ENCODE measurements at regions not wholly inside any gene's neighbourhood (a gene's known extent, or its start where the extent isn't known, plus 50 kb on each side); places are given as distances from the start of the nearest gene placed in this dataset.

DNA sequence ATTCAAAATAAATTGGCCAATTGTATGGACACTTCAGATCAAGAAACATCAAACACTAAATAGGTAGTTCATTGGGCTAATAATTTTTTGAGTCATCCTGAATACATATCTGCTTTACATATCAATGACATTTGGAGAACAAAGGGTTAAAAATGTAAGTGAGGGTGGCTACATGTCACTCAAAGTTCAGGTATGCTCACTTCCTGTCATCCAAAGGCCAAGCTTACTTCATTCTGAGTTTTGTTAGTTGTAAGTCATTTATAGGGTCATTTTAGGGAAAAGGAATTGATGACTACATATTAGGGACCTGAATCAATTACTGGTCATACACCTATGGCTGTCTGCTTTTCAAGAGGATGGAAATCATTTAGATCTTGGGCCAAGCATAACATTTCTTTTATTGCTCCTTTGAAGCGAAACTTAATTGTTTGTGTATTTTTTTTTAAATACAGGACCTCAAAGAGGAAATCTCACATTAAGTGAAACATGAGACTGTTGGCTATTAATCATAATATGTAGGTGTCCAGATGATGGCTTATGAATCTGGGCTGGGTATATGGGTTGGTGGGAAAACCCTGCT lies 119.2 kb upstream of the LEF1 start:
- no peak for DNase-seq (ENCODE audit: low read depth)

DNA sequence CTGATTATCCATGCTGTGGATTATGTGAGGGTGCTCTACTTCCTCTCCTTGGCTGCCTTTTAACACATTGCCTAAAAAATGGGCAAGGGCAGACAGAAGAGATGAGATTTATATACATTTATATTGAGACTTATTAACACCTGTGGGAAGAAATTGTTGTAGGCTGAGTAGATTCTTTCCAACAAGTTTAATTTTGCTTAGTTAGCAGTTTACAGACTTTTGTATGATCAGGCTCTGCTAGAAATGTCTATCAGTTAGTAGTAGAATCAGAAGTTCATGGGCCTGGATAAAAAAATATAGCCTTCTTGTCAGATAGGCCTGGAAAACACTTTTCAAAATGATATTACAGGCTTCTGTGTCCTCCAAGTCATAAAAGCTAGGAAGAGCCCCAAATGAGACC lies 111.3 kb upstream of the LEF1 start:
- DNase-seq (ENCODE audit: low read depth), result no peak

GRCh38 chr4:108276690-108277089 lies 108.0 kb upstream of the LEF1 start:
- DNase-seq (ENCODE audit: low read depth), result no peak

DNA sequence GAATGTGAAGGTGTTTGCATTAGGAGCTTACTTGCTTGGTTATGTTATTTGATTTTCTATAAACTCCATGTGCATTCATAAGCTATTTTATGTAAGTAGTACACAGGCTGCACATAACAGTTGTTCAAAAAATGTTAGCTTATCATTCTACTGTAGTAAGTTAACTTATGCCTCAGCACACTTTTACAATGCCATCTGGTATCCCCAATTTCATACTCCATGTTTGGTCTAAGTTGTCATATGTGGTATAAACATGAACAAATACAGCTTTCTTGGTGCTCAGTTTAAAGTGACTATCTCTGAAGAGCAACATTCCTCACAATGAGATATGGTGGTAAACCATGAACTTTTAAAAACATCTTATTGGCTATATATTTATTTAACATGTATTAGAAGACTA lies 104.3 kb upstream of the LEF1 start:
- no peak for DNase-seq (ENCODE audit: low read depth)

DNA sequence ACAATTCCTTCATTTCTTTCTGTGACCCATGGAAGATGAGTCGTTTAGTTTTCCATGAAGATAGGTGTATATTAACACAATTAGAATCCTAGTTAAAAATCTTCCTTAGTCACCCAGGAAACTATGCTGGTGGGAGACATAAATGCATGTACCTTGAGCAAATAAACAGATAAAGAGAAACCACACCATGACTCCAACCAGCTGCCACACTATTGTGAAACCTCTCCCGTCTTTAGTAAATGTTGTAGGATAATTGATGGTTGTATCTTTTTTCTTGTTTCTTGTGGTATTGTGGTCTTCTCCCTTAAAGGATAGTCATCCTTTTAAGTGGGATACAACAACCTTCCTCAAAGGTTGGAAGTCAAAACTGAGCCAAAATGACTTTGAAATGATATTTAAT lies 103.8 kb upstream of the LEF1 start:
- peak; percentile 80 for DNase-seq (ENCODE audit: low read depth)

GRCh38 chr4:108272046-108272445 lies 103.3 kb upstream of the LEF1 start:
- no peak for DNase-seq (ENCODE audit: low read depth)

GRCh38 chr4:108270466-108271450 lies 102.0 kb upstream of the LEF1 start:
- peak; percentile 86 for DNase-seq (ENCODE audit: low read depth)

DNA sequence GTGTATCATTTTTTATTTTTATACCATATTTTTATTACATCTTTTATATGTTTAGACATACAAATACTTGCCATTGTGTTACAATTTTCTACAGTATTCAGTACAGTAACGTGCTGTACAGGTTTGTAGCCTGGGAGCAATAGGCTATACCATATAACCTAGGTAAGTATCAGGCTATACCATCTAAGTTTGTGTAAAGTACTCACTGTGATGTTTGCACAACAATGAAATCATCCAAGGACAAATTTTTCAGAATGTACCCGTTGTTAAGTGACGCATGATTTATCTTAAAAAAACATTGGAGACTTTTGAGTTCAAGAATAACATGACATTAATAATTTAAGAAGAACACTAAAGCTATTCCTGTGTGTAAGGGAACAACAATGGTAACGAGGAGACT lies 96.0 kb upstream of the LEF1 start:
- DNase-seq (ENCODE audit: low read depth), result no peak

DNA sequence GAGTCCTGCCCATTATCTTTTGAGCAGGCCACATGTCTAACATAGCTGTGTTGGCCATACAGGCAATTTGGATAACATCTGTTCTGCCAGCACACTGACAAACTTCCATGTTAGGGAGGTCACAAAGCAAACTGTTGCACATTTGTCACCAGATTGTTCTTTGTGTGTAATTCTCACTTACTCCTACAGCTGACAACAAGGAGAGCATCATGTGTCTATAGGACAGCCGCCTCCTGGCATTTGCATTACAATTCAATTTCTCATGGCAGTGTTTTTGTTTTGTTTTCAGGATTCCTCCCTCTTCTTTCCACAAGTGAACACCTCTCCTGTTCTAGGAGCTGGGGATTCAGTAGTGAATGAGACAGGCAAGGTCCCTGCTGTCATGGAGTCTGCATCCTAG lies 94.3 kb upstream of the LEF1 start:
- DNase-seq (ENCODE audit: low read depth), result no peak

GRCh38 chr4:108261026-108261425 lies 92.3 kb upstream of the LEF1 start:
- no peak for DNase-seq (ENCODE audit: low read depth)

- no peak for DNase-seq (ENCODE audit: low read depth)
Measured at GRCh38 chr4:108256538-108256937, 87.8 kb upstream of the LEF1 start.

DNA sequence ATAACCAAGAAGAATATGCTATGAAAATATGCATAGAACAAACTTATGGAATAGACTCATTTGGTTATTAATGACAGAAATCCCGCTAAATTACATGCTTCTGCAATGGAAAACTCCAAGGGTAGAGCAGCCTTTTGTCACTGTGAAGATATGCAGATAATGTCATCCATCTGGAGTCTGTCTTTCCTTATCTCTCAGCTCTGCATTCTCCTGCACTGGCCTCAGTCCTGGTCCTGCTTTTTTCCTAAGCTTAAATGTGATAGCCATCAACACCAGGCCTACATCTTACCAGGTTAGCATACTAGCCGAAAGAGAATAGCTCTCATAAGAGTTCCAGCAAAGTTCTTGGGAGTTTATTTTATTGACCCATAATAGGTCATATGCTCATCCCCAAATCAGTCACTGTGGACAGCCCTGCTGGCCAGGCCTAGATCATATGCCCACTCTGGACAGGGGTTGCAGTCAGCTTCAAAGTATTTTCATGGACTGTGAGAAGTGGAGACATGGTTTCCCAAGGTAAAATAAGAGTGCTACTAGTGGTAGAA lies 86.5 kb upstream of the LEF1 start:
- no peak for DNase-seq (ENCODE audit: low read depth)

DNA sequence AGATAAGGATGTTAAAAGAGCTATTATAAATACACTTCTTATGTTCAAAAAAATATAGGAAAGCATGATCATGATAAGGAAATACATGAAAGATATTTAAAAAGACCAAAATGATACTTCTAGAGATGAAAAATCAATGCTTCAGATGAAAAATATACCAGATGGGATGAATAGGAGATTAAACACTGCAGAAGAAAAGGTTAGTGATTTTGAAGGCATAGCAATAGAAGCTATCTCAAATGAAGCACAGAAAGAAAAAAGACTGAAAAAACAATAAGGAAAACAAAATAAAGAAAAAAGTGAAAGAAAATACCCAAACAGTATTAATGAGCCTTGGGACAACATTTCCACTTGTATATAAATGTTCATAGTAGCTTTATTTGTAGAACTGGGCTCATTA lies 80.7 kb upstream of the LEF1 start:
- no peak for DNase-seq (ENCODE audit: low read depth)

GRCh38 chr4:108247387-108248049 lies 78.8 kb upstream of the LEF1 start:
- peak; percentile 35 for DNase-seq (ENCODE audit: low read depth)

GRCh38 chr4:108244606-108245005 lies 75.9 kb upstream of the LEF1 start:
- DNase-seq (ENCODE audit: low read depth), result no peak

DNA sequence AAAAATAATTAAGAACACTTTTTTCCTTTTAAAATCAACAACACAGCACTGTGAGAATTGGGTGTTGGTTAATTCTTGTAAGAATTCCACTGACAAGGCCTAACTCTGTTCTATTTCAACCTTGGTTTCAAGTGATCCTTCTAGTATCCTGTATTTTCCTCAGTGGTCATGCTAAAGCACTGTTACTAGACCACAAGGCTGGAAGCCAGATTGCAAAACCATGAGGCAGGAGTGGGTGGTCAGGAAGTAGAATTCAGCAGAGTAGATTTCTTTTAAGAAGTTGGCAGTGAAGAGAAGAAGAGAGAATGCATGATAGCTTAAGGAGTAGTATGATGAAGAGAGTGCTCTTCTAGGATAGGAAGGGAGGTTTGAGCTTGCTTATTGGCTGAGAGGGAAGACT lies 71.6 kb upstream of the LEF1 start:
- DNase-seq (ENCODE audit: low read depth), result peak; percentile 37

DNA sequence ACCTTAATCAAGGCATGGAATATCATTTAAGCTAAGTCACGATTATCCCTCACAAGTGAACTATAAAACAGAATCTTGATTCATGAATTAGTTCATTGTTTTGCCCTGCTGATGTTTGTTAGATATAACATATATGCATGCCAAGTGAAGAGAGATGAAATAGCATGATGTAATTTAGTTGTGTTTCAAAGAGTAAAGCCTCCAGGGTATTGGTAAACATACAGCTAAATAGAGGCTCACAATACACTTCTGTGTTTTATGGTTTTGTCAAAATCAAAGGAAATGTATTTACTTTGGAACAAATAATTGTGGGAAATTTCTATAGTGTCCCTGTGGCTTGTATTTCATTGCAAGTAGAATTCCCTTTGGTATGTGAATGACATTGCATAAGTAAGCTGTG lies 69.0 kb upstream of the LEF1 start:
- no peak for DNase-seq (ENCODE audit: low read depth)

- no peak for DNase-seq (ENCODE audit: low read depth)
Measured at GRCh38 chr4:108236264-108236663, 67.5 kb upstream of the LEF1 start.

- no peak for DNase-seq (ENCODE audit: low read depth)
Measured at GRCh38 chr4:108227923-108228322, 59.2 kb upstream of the LEF1 start.

- peak; percentile 23 for DNase-seq (ENCODE audit: low read depth)
Measured at GRCh38 chr4:108224611-108225053, 55.9 kb upstream of the LEF1 start.

GRCh38 chr4:108223313-108223712 lies 54.6 kb upstream of the LEF1 start:
- DNase-seq (ENCODE audit: low read depth), result no peak

- DNase-seq (ENCODE audit: low read depth), result peak; percentile 23
Measured at GRCh38 chr4:108219998-108220397, 51.3 kb upstream of the LEF1 start.

All from HT1080 (cell line).